BE2C (cell line): ENCODE measurements at regions not wholly inside any gene's neighbourhood (a gene's known extent, or its start where the extent isn't known, plus 50 kb on each side); places are given as distances from the start of the nearest gene placed in this dataset.

Source experiments
- DNase-seq: peaks from one replicate; pipeline ENCODE4 v3.0.0-alpha.2; 2020
- H3K27me3 ChIP-seq: fragments of 250-450 bp; sonication (Bioruptor Pico); 2 replicates; pipeline ENCODE4 v1.5.1; 2020; ENCODE audit warnings: mild to moderate bottlenecking
- H3K36me3 ChIP-seq: fragments of 250-450 bp; sonication (Bioruptor Pico); 2 replicates; pipeline ENCODE4 v1.5.1; 2020; ENCODE audit warnings: mild to moderate bottlenecking
- H3K4me1 ChIP-seq: fragments of 250-450 bp; sonication (Bioruptor Pico); 2 replicates; pipeline ENCODE4 v1.5.1; 2020
- H3K4me3 ChIP-seq: 2 replicates; pipeline ENCODE4 v1.5.1; 2011; ENCODE audit warnings: low read depth, low read length
- H3K9me3 ChIP-seq: fragments of 250-450 bp; sonication (Bioruptor Pico); 2 replicates; pipeline ENCODE4 v1.5.1; 2020
- TF ChIP-seq, protein P1 (sequence below): IDR thresholded peaks from 2 replicates; pipeline ENCODE4 v1.5.1; 2012; ENCODE audit warnings: mild to moderate bottlenecking, low read depth, low read length

DNA sequence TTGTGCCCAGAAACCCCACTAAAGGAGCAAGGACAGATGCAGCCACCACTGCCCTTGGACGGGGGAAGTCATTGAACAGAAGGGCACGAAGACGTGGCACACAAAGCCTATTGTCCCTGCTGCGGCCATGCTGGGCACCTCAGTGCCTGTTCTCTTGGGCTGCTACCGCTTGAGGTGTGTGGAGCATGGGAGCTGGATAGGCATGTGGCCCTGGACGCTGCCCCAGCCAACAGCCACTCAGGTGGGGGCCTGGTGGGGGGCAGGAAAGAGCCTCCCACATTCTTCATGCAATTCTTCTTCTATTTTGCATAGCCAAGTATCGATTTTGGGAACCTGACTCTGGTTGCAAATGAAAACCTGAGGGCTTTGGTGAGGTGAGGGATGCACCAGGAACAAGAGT, 337.2 kb downstream of the RPS6KC1 start:
- TF ChIP-seq, protein P1, sequence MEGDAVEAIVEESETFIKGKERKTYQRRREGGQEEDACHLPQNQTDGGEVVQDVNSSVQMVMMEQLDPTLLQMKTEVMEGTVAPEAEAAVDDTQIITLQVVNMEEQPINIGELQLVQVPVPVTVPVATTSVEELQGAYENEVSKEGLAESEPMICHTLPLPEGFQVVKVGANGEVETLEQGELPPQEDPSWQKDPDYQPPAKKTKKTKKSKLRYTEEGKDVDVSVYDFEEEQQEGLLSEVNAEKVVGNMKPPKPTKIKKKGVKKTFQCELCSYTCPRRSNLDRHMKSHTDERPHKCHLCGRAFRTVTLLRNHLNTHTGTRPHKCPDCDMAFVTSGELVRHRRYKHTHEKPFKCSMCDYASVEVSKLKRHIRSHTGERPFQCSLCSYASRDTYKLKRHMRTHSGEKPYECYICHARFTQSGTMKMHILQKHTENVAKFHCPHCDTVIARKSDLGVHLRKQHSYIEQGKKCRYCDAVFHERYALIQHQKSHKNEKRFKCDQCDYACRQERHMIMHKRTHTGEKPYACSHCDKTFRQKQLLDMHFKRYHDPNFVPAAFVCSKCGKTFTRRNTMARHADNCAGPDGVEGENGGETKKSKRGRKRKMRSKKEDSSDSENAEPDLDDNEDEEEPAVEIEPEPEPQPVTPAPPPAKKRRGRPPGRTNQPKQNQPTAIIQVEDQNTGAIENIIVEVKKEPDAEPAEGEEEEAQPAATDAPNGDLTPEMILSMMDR = no peak
- Histone ChIP-seq H3K4me1 (no peaks in the 10 kb centered on the region), H3K4me3 (no peak overlapping the region), H3K36me3 (no peaks in the 10 kb centered on the region), H3K27me3 (no peaks in the 10 kb centered on the region), H3K9me3 (no peaks in the 10 kb centered on the region)
- no peak for DNase-seq

DNA sequence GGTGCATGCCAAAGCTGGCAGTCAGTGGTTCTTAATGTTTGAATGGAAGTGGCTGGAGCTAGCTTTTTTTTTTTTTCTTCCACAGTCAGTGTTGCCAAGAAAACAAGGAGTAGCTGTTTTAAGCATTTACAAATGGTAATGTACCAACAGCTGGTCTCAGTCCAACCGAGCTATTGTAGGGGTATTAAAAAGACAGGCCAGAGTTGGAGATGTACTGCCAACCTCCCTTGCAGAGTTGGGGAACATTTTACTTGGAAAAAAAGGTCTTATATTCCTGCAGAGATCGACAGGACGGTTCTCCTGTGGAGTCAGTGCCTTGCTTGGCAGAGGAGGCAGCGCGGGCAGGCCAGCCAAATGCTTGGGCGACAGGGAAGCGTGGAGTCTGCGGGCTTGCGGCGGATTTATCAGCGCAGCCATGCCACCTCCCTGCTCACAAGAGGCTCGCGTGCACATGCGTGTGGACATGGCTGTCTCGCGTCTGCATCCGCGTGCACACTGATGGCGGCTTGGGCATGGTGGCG, 338.1 kb downstream of the RPS6KC1 start:
- TF ChIP-seq, protein P1 = no peak
- no peak for DNase-seq
- no peaks in the 10 kb centered on the region for H3K27me3 ChIP-seq

DNA sequence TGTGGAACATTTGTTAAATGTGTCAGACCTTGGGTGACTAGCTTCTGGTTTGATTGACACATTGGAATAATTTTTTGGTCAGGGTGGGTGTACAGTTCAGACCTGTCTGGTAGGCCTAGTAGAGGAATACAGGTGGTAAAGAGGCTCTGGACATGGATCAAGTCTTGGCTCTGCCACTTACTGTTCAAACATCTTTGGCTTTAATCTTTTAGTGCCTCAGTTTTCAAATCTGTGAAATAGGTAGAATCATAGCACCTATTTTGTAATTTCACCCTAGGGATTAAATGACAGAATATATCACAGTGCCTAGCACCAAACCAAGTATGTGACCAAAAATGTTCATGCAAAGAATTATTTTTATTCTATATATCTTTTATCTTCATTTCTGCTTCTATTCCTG, 340.4 kb downstream of the RPS6KC1 start:
- no peak for DNase-seq
- H3K36me3 ChIP-seq = no peaks in the 10 kb centered on the region
- H3K4me3 ChIP-seq = no peak overlapping the region
- H3K9me3 ChIP-seq = no peaks in the 10 kb centered on the region
- TF ChIP-seq, protein P1 = no peak
- H3K27me3 ChIP-seq = no peaks in the 10 kb centered on the region
- H3K4me1 ChIP-seq = no peaks in the 10 kb centered on the region

More for the DNA sequence above, 338.1 kb downstream of the RPS6KC1 start:
- Histone ChIP-seq H3K4me3 (no peak overlapping the region), H3K4me1 (no peaks in the 10 kb centered on the region), H3K36me3 (no peaks in the 10 kb centered on the region), H3K9me3 (no peaks in the 10 kb centered on the region)

DNA sequence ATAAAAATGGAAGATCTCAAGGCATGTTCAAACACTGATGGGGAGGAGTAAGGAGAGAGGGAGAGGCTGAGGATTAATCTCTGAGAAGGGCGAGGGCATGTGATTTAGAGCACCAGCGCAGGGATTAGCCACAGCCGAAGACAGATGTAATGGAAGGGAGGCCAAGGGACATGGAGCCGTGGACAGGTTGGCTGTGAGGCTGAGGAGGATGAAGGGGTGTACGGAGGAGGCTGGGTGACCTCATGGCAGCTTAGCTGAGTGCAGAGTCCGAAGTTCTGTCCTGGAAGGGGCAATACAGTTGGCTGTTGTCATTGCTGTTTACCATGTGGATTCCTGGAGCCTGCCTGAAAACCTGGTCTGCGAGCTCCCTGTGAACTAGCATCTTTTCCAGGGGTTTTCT, 342.8 kb downstream of the RPS6KC1 start:
- no peak overlapping the region for H3K4me3 ChIP-seq
- TF ChIP-seq, protein P1 = no peak
- no peaks in the 10 kb centered on the region for H3K9me3 ChIP-seq
- H3K4me1 ChIP-seq = no peaks in the 10 kb centered on the region
- no peaks in the 10 kb centered on the region for H3K36me3 ChIP-seq
- DNase-seq = no peak
- no peaks in the 10 kb centered on the region for H3K27me3 ChIP-seq

DNA sequence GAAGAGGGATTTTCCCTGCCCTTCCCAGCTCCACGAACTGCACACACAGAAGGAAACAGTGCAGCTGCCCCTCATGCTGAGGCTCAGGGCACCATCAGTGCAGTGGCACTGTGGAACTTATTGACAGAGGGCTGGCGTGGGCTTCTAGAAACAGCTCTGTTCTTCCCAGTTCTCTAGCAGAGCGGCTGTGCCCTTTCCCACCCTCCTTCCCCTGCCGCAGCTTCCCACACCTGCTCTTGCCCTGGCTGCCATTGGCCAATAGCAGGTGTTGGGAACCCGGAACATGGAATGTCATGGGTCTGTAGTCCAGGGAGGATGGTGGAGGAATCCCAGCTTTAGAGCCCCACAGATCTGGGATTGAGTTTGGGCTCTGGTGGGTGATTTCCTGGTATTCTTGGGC, 343.8 kb downstream of the RPS6KC1 start:
- Histone ChIP-seq H3K36me3 (no peaks in the 10 kb centered on the region), H3K27me3 (no peaks in the 10 kb centered on the region), H3K9me3 (no peaks in the 10 kb centered on the region), H3K4me1 (no peaks in the 10 kb centered on the region), H3K4me3 (no peak overlapping the region)
- DNase-seq = no peak
- TF ChIP-seq, protein P1 = no peak

DNA sequence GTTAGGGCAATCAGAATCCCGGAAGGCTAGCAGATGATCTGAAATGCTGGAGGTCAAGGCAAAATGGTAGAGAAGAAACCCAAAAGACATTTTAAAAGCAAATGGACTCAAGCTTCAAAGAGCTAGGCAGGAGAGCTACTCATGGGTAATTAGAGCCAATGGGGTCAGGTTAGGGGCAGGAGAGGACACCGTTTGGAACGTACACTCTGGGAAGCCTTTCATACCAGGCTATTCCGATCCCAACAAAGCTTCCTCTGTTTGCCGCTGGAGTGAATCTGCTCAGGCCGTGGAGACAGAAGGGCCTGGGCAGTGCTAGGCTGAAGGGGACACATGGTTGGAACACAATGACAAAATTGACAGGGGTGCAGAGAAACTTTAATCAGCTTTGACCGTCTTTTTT, 346.6 kb downstream of the RPS6KC1 start:
- Histone ChIP-seq H3K4me1 (no peaks in the 10 kb centered on the region), H3K36me3 (no peaks in the 10 kb centered on the region), H3K4me3 (no peak overlapping the region), H3K27me3 (no peaks in the 10 kb centered on the region), H3K9me3 (no peaks in the 10 kb centered on the region)
- DNase-seq = no peak
- TF ChIP-seq, protein P1 = no peak
